ENCODE measurements at regions not wholly inside any gene's neighbourhood (a gene's known extent, or its start where the extent isn't known, plus 50 kb on each side); places are given as distances from the start of the nearest gene placed in this dataset.
"Not testable (repeated sequence)": the region's sequence is repeated elsewhere in the genome, so short reads cannot be mapped to it uniquely, and the experiment has no call there.

GRCh38 chr5:63025679-63026078 lies 447.1 kb downstream of the LRRC70 start:
- Histone ChIP-seq H3K27me3 (ENCODE audit: control insufficient read depth in 5 of 5, insufficient read depth in 4 of 5, low read length in 5 of 5) (no peaks in the 10 kb centered on the region), H3K9ac (ENCODE audit: low read length in 5 of 5) (no peak overlapping the region), H3K9me3 (ENCODE audit: control insufficient read depth in 5 of 5, low read length in 5 of 5) (no peaks in the 10 kb centered on the region), H3K27ac (ENCODE audit: low read depth, low read length) (no peak overlapping the region), H3K36me3 (ENCODE audit: control insufficient read depth in 5 of 5, insufficient read depth in 5 of 5, low read length in 5 of 5) (no peaks in the 10 kb centered on the region), H3K4me1 (ENCODE audit: control insufficient read depth in 5 of 5, insufficient read depth in 5 of 5, low read length in 5 of 5) (no peaks in the 10 kb centered on the region), H3K4me3 (ENCODE audit: low read depth in 1 of 5, low read length in 5 of 5) (no peak overlapping the region)

DNA sequence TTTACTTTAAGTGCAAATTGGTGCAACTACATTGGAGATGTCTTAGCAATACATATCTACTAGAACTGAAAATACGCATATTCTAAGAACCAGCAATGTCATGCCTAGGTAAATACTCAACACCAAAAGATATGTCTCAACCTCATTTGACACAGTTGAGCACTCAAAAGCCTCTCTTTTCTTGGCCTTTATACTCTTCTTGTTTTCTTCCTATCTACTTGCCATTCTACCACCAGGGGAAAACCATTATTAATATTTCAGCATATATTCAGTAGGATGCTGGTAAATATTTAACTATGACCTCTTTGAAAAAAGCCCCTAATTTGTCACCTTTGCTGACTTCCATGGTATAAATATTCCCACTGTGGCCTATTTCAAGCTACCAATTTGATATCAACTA lies 443.8 kb downstream of the LRRC70 start:
- Histone ChIP-seq H3K9me3 (ENCODE audit: control insufficient read depth in 5 of 5, low read length in 5 of 5) (peaks cover 0 to 2% (median 0%) of the 10 kb centered on the region in 5 donors), H3K27me3 (ENCODE audit: control insufficient read depth in 5 of 5, insufficient read depth in 4 of 5, low read length in 5 of 5) (no peaks in the 10 kb centered on the region), H3K9ac (ENCODE audit: low read length in 5 of 5) (no peak overlapping the region), H3K27ac (ENCODE audit: low read depth, low read length) (no peak overlapping the region), H3K4me3 (ENCODE audit: low read depth in 1 of 5, low read length in 5 of 5) (no peak overlapping the region), H3K4me1 (ENCODE audit: control insufficient read depth in 5 of 5, insufficient read depth in 5 of 5, low read length in 5 of 5) (no peaks in the 10 kb centered on the region), H3K36me3 (ENCODE audit: control insufficient read depth in 5 of 5, insufficient read depth in 5 of 5, low read length in 5 of 5) (no peaks in the 10 kb centered on the region)

DNA sequence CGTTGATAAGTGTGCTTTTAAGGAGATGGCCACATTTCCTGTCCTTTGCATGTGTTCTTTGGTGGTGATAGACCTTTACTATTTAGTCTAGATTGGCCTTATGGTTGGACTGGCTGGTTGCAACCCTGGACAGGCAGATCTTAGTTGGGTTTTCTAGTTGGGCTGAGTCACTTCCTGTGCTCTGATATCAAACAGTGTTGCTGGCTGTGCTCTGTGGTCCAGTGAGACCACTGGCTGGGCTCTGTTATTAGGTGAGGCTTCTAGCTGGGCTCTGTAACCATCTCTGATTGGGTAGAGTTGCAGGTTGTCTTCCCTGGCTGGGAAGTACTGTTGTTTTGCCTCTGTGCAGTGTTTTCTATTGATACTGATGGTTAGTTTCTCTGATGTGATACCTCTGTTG lies 432.5 kb downstream of the LRRC70 start:
- no peaks in the 10 kb centered on the region for H3K36me3 ChIP-seq (ENCODE audit: control insufficient read depth in 5 of 5, insufficient read depth in 5 of 5, low read length in 5 of 5)

GRCh38 chr5:63008195-63008594 lies 429.6 kb downstream of the LRRC70 start:
- Histone ChIP-seq H3K9me3 (ENCODE audit: control insufficient read depth in 5 of 5, low read length in 5 of 5) (peaks cover 0 to 29% (median 13%) of the 10 kb centered on the region in 5 donors), H3K4me1 (ENCODE audit: control insufficient read depth in 5 of 5, insufficient read depth in 5 of 5, low read length in 5 of 5) (no peaks in the 10 kb centered on the region), H3K27me3 (ENCODE audit: control insufficient read depth in 5 of 5, insufficient read depth in 4 of 5, low read length in 5 of 5) (no peaks in the 10 kb centered on the region), H3K4me3 (ENCODE audit: low read depth in 1 of 5, low read length in 5 of 5) (no peak overlapping the region), H3K36me3 (ENCODE audit: control insufficient read depth in 5 of 5, insufficient read depth in 5 of 5, low read length in 5 of 5) (no peaks in the 10 kb centered on the region), H3K9ac (ENCODE audit: low read length in 5 of 5) (no peak overlapping the region), H3K27ac (ENCODE audit: low read depth, low read length) (no peak overlapping the region)

More for the DNA sequence above, 432.5 kb downstream of the LRRC70 start:
- Histone ChIP-seq H3K27me3 (ENCODE audit: control insufficient read depth in 5 of 5, insufficient read depth in 4 of 5, low read length in 5 of 5) (no peaks in the 10 kb centered on the region), H3K9ac (ENCODE audit: low read length in 5 of 5) (no peak overlapping the region), H3K4me1 (ENCODE audit: control insufficient read depth in 5 of 5, insufficient read depth in 5 of 5, low read length in 5 of 5) (no peaks in the 10 kb centered on the region), H3K9me3 (ENCODE audit: control insufficient read depth in 5 of 5, low read length in 5 of 5) (peaks cover 0 to 24% (median 13%) of the 10 kb centered on the region in 5 donors), H3K27ac (ENCODE audit: low read depth, low read length) (no peak overlapping the region), H3K4me3 (ENCODE audit: low read depth in 1 of 5, low read length in 5 of 5) (no peak overlapping the region)

GRCh38 chr5:62994842-62995241 lies 416.2 kb downstream of the LRRC70 start:
- H3K4me3 ChIP-seq (ENCODE audit: low read depth in 1 of 5, low read length in 5 of 5); H3K9ac ChIP-seq (ENCODE audit: low read length in 5 of 5); H3K27ac ChIP-seq (ENCODE audit: low read depth, low read length); H3K4me1 ChIP-seq (ENCODE audit: control insufficient read depth in 5 of 5, insufficient read depth in 5 of 5, low read length in 5 of 5); H3K9me3 ChIP-seq (ENCODE audit: control insufficient read depth in 5 of 5, low read length in 5 of 5); H3K27me3 ChIP-seq (ENCODE audit: control insufficient read depth in 5 of 5, insufficient read depth in 4 of 5, low read length in 5 of 5); H3K36me3 ChIP-seq (ENCODE audit: control insufficient read depth in 5 of 5, insufficient read depth in 5 of 5, low read length in 5 of 5): not testable (repeated sequence)

GRCh38 chr5:62985749-62986148 lies 407.1 kb downstream of the LRRC70 start:
- Histone ChIP-seq H3K4me3 (ENCODE audit: low read depth in 1 of 5, low read length in 5 of 5) (no peak overlapping the region), H3K9me3 (ENCODE audit: control insufficient read depth in 5 of 5, low read length in 5 of 5) (peaks cover 0 to 11% (median 9%) of the 10 kb centered on the region in 5 donors), H3K9ac (ENCODE audit: low read length in 5 of 5) (no peak overlapping the region), H3K36me3 (ENCODE audit: control insufficient read depth in 5 of 5, insufficient read depth in 5 of 5, low read length in 5 of 5) (no peaks in the 10 kb centered on the region), H3K27me3 (ENCODE audit: control insufficient read depth in 5 of 5, insufficient read depth in 4 of 5, low read length in 5 of 5) (peaks cover 0 to 3% (median 0%) of the 10 kb centered on the region in 5 donors), H3K4me1 (ENCODE audit: control insufficient read depth in 5 of 5, insufficient read depth in 5 of 5, low read length in 5 of 5) (no peaks in the 10 kb centered on the region), H3K27ac (ENCODE audit: low read depth, low read length) (no peak overlapping the region)

DNA sequence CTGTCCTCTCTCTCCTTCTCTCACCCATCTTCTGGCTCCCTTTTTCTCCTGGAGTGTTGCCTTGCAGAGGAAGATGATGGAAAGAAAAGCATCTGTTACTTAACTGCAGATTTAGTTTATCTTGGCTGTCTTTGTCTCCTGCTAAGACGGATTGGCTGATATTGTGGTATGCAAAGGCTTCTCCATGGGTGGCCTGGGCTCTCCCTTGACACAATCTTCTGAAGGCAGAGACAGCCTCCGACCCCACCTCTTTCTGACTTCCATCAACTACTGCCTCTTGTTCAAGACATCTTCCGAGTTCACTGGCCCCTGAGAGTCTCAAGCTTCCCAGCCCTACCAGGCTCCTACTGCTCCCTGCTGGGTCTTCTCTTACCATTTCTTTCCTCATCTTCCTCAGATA lies 403.7 kb downstream of the LRRC70 start:
- no peak overlapping the region for H3K9ac ChIP-seq (ENCODE audit: low read length in 5 of 5)
- H3K4me1 ChIP-seq (ENCODE audit: control insufficient read depth in 5 of 5, insufficient read depth in 5 of 5, low read length in 5 of 5) = no peaks in the 10 kb centered on the region
- H3K27me3 ChIP-seq (ENCODE audit: control insufficient read depth in 5 of 5, insufficient read depth in 4 of 5, low read length in 5 of 5) = peaks cover 0 to 3% (median 0%) of the 10 kb centered on the region in 5 donors

GRCh38 chr5:62980884-62981283 lies 402.3 kb downstream of the LRRC70 start:
- peaks cover 0 to 3% (median 0%) of the 10 kb centered on the region in 5 donors for H3K27me3 ChIP-seq (ENCODE audit: control insufficient read depth in 5 of 5, insufficient read depth in 4 of 5, low read length in 5 of 5)
- H3K4me1 ChIP-seq (ENCODE audit: control insufficient read depth in 5 of 5, insufficient read depth in 5 of 5, low read length in 5 of 5) = no peaks in the 10 kb centered on the region
- no peak overlapping the region for H3K27ac ChIP-seq (ENCODE audit: low read depth, low read length)
- H3K4me3 ChIP-seq (ENCODE audit: low read depth in 1 of 5, low read length in 5 of 5) = no peak overlapping the region
- H3K9ac ChIP-seq (ENCODE audit: low read length in 5 of 5) = no peak overlapping the region
- peaks cover 0 to 9% (median 4%) of the 10 kb centered on the region in 5 donors for H3K9me3 ChIP-seq (ENCODE audit: control insufficient read depth in 5 of 5, low read length in 5 of 5)
- H3K36me3 ChIP-seq (ENCODE audit: control insufficient read depth in 5 of 5, insufficient read depth in 5 of 5, low read length in 5 of 5) = no peaks in the 10 kb centered on the region

More for the DNA sequence above, 403.7 kb downstream of the LRRC70 start:
- peaks cover 0 to 11% (median 8%) of the 10 kb centered on the region in 5 donors for H3K9me3 ChIP-seq (ENCODE audit: control insufficient read depth in 5 of 5, low read length in 5 of 5)
- no peak overlapping the region for H3K27ac ChIP-seq (ENCODE audit: low read depth, low read length)
- H3K36me3 ChIP-seq (ENCODE audit: control insufficient read depth in 5 of 5, insufficient read depth in 5 of 5, low read length in 5 of 5) = no peaks in the 10 kb centered on the region
- H3K4me3 ChIP-seq (ENCODE audit: low read depth in 1 of 5, low read length in 5 of 5) = no peak overlapping the region

DNA sequence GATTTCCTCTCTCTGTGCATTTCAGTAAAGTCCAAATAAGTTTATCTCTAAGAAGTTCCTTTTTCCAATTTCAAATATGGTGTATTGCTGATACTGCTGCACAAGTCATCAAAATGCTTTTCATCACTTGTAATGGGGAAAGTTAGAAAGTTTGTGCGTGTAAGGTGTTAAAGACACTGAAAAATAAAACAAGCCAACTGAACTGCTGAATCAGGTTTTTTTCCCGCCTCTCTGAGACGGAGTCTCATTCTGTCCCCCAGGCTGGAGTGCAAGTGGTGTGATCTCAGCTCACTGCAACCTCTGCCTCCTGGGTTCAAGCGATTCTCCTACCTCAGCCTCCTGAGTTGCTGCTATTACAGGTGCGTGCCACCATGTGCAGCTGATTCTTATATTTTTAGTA lies 400.9 kb downstream of the LRRC70 start:
- Histone ChIP-seq H3K9me3 (ENCODE audit: control insufficient read depth in 5 of 5, low read length in 5 of 5) (peaks cover 0 to 3% (median 0%) of the 10 kb centered on the region in 5 donors), H3K27ac (ENCODE audit: low read depth, low read length) (no peak overlapping the region), H3K9ac (ENCODE audit: low read length in 5 of 5) (no peak overlapping the region)

GRCh38 chr5:62977661-62978060 lies 399.0 kb downstream of the LRRC70 start:
- H3K4me1 ChIP-seq (ENCODE audit: control insufficient read depth in 5 of 5, insufficient read depth in 5 of 5, low read length in 5 of 5) = peaks cover 0 to 6% (median 0%) of the 10 kb centered on the region in 5 donors
- peaks cover 0 to 3% (median 0%) of the 10 kb centered on the region in 5 donors for H3K27me3 ChIP-seq (ENCODE audit: control insufficient read depth in 5 of 5, insufficient read depth in 4 of 5, low read length in 5 of 5)
- H3K9me3 ChIP-seq (ENCODE audit: control insufficient read depth in 5 of 5, low read length in 5 of 5) = peaks cover 0 to 3% (median 0%) of the 10 kb centered on the region in 5 donors
- H3K36me3 ChIP-seq (ENCODE audit: control insufficient read depth in 5 of 5, insufficient read depth in 5 of 5, low read length in 5 of 5) = no peaks in the 10 kb centered on the region
- H3K27ac ChIP-seq (ENCODE audit: low read depth, low read length) = no peak overlapping the region
- no peak overlapping the region for H3K4me3 ChIP-seq (ENCODE audit: low read depth in 1 of 5, low read length in 5 of 5)
- H3K9ac ChIP-seq (ENCODE audit: low read length in 5 of 5) = no peak overlapping the region

More for the DNA sequence above, 400.9 kb downstream of the LRRC70 start:
- H3K36me3 ChIP-seq (ENCODE audit: control insufficient read depth in 5 of 5, insufficient read depth in 5 of 5, low read length in 5 of 5) = no peaks in the 10 kb centered on the region
- no peak overlapping the region for H3K4me3 ChIP-seq (ENCODE audit: low read depth in 1 of 5, low read length in 5 of 5)
- peaks cover 0 to 4% (median 0%) of the 10 kb centered on the region in 5 donors for H3K4me1 ChIP-seq (ENCODE audit: control insufficient read depth in 5 of 5, insufficient read depth in 5 of 5, low read length in 5 of 5)
- H3K27me3 ChIP-seq (ENCODE audit: control insufficient read depth in 5 of 5, insufficient read depth in 4 of 5, low read length in 5 of 5) = peaks cover 0 to 3% (median 0%) of the 10 kb centered on the region in 5 donors
